GM21825 (cell line): ENCODE measurements at regions not wholly inside any gene's neighbourhood (a gene's known extent, or its start where the extent isn't known, plus 50 kb on each side); places are given as distances from the start of the nearest gene placed in this dataset.

Source experiments
- ATAC-seq: cut with Tn5 transposase; IDR thresholded peaks from one replicate; pipeline ENCODE4 v1.9.1; 2021; ENCODE audit warnings: mild to moderate bottlenecking, moderate library complexity; ENCODE audit not compliant: unreplicated experiment

- no peak for ATAC-seq
Observed at GRCh38 chr9:75607521-75607920, 283.0 kb upstream of the PCSK5 start.

- ATAC-seq = no peak
Observed at GRCh38 chr9:75609401-75609800, 281.1 kb upstream of the PCSK5 start.

GRCh38 chr9:75610246-75610645 lies 280.2 kb upstream of the PCSK5 start:
- ATAC-seq = no peak

- ATAC-seq = no peak
Observed at GRCh38 chr9:75612205-75612604, 278.3 kb upstream of the PCSK5 start.

GRCh38 chr9:75612754-75613153 lies 277.7 kb upstream of the PCSK5 start:
- no peak for ATAC-seq

GRCh38 chr9:75615284-75615683 lies 275.2 kb upstream of the PCSK5 start:
- ATAC-seq = no peak

GRCh38 chr9:75616052-75616451 lies 274.4 kb upstream of the PCSK5 start:
- no peak for ATAC-seq

GRCh38 chr9:75616841-75617566 lies 273.5 kb upstream of the PCSK5 start:
- ATAC-seq = no peak

GRCh38 chr9:75623462-75623861 lies 267.0 kb upstream of the PCSK5 start:
- no peak for ATAC-seq

GRCh38 chr9:75624998-75625397 lies 265.5 kb upstream of the PCSK5 start:
- no peak for ATAC-seq

- no peak for ATAC-seq
Observed at GRCh38 chr9:75626860-75627259, 263.6 kb upstream of the PCSK5 start.

- no peak for ATAC-seq
Observed at GRCh38 chr9:75628952-75629351, 261.5 kb upstream of the PCSK5 start.

GRCh38 chr9:75633451-75634057 lies 256.9 kb upstream of the PCSK5 start:
- ATAC-seq = no peak

- ATAC-seq = no peak
Observed at GRCh38 chr9:75636427-75637045, 253.9 kb upstream of the PCSK5 start.

- no peak for ATAC-seq
Observed at GRCh38 chr9:75639971-75640610, 250.4 kb upstream of the PCSK5 start.

- ATAC-seq = no peak
Observed at GRCh38 chr9:75642522-75642921, 248.0 kb upstream of the PCSK5 start.

- ATAC-seq = no peak
Observed at GRCh38 chr9:75644649-75645048, 245.8 kb upstream of the PCSK5 start.

GRCh38 chr9:75648034-75648433 lies 242.4 kb upstream of the PCSK5 start:
- ATAC-seq = no peak

- no peak for ATAC-seq
Observed at GRCh38 chr9:75649060-75649459, 241.4 kb upstream of the PCSK5 start.

- ATAC-seq = no peak
Observed at GRCh38 chr9:75651709-75652108, 238.8 kb upstream of the PCSK5 start.

- no peak for ATAC-seq
Observed at GRCh38 chr9:75653335-75653734, 237.1 kb upstream of the PCSK5 start.

GRCh38 chr9:75653750-75654149 lies 236.7 kb upstream of the PCSK5 start:
- ATAC-seq = no peak
